Neural progenitor cell (in vitro differentiated cells): ENCODE measurements at regions not wholly inside any gene's neighbourhood (a gene's known extent, or its start where the extent isn't known, plus 50 kb on each side); places are given as distances from the start of the nearest gene placed in this dataset.

Source experiments
- DNase-seq: peaks from one replicate; pipeline ENCODE4 v3.0.0-alpha.2; 2016; ENCODE audit warnings: low spot score
- H2AFZ ChIP-seq: fragments of 200-600 bp; sonication (generic); replicated peaks from 2 replicates; pipeline ENCODE4 v1.6.1; 2016; ENCODE audit warnings: antibody characterized with exemption
- H3F3A ChIP-seq: fragments of 200-600 bp; sonication (generic); 2 replicates; pipeline ENCODE4 v1.6.1; 2016; ENCODE audit warnings: antibody characterized with exemption, low read depth
- H3K27ac ChIP-seq: fragments of 200-600 bp; sonication (generic); 2 replicates; pipeline ENCODE4 v1.5.1; 2016; ENCODE audit warnings: mild to moderate bottlenecking
- H3K27me3 ChIP-seq: fragments of 200-600 bp; sonication (generic); 2 replicates; pipeline ENCODE4 v1.6.1; 2016; ENCODE audit warnings: mild to moderate bottlenecking, moderate library complexity
- H3K36me3 ChIP-seq: fragments of 200-600 bp; sonication (generic); 2 replicates; pipeline ENCODE4 v1.5.1; 2016
- H3K4me1 ChIP-seq: fragments of 200-600 bp; sonication (generic); 2 replicates; pipeline ENCODE4 v1.6.1; 2016; ENCODE audit warnings: mixed run types
- H3K4me2 ChIP-seq: fragments of 200-600 bp; sonication (generic); 2 replicates; pipeline ENCODE4 v1.6.1; 2016
- H3K4me3 ChIP-seq: fragments of 200-600 bp; sonication (generic); 2 replicates; pipeline ENCODE4 v1.5.1; 2016
- H3K79me2 ChIP-seq: fragments of 200-600 bp; sonication (generic); 2 replicates; pipeline ENCODE4 v1.6.1; 2016; ENCODE audit warnings: low read depth
- H3K9ac ChIP-seq: fragments of 200-600 bp; sonication (generic); 2 replicates; pipeline ENCODE4 v1.6.1; 2016
- H3K9me3 ChIP-seq: fragments of 200-600 bp; sonication (generic); 2 replicates; pipeline ENCODE4 v1.5.1; 2016; ENCODE audit warnings: low read depth
- H4K20me1 ChIP-seq: fragments of 200-600 bp; sonication (generic); 2 replicates; pipeline ENCODE4 v1.6.1; 2016; ENCODE audit warnings: low read depth
- H3K27ac Mint-ChIP-seq: 3 replicates; pipeline ENCODE4 v1.8.0; 2021; ENCODE audit warnings: mixed read lengths
- H3K27me3 Mint-ChIP-seq: 2 replicates; pipeline ENCODE4 v1.8.0; 2022; ENCODE audit warnings: low read depth, mild to moderate bottlenecking, inconsistent platforms, moderate library complexity, mixed read lengths; ENCODE audit not compliant: insufficient read depth
- H3K36me3 Mint-ChIP-seq: 3 replicates; pipeline ENCODE4 v1.8.0; 2021; ENCODE audit warnings: mixed read lengths
- H3K4me1 Mint-ChIP-seq: 3 replicates; pipeline ENCODE4 v1.8.0; 2021; ENCODE audit warnings: mixed read lengths
- H3K4me3 Mint-ChIP-seq: 3 replicates; pipeline ENCODE4 v1.8.0; 2021; ENCODE audit warnings: mild to moderate bottlenecking, moderate library complexity, mixed read lengths
- H3K9me3 Mint-ChIP-seq: 3 replicates; pipeline ENCODE4 v1.8.0; 2020; ENCODE audit warnings: mixed read lengths
- EZH2 ChIP-seq: fragments of 200-600 bp; sonication (generic); IDR thresholded peaks from 2 replicates; pipeline ENCODE4 v1.6.1; 2017; ENCODE audit warnings: antibody characterized with exemption, mild to moderate bottlenecking, moderate library complexity
- EZH2phosphoT487 ChIP-seq: fragments of 200-600 bp; sonication (generic); IDR thresholded peaks from 2 replicates; pipeline ENCODE4 v1.6.1; 2017; ENCODE audit warnings: antibody characterized with exemption
- TF ChIP-seq, protein P1 (sequence below): fragments of 200-600 bp; sonication (generic); IDR thresholded peaks from 2 replicates; pipeline ENCODE4 v1.5.1; 2017; ENCODE audit warnings: antibody characterized with exemption, mild to moderate bottlenecking

DNA sequence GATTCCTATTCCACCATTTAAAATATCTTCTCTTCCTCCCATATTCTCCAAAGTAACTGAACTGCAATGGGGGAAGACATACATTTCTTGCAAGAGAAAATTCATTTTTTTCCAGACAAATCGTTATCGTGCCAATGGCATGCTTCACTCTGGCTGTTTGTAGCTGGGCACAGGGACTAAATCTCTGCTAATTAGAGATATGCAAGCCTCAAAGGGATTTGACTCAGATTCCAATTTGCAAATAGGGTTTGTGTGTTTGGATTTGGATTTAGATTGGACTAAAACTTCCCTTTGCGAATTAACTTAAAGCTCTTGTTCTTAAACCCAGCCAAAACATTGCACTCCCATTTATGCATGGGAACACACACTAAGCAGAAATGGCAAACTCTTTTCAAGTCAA lies 276.2 kb upstream of the DUSP10 start:
- no peaks in the 10 kb centered on the region for H4K20me1 ChIP-seq
- H2AFZ ChIP-seq = no peak overlapping the region
- H3K27ac ChIP-seq = no peak overlapping the region
- H3K9ac ChIP-seq = no peak overlapping the region
- Mint-ChIP-seq H3K9me3 (peaks cover 2% of the 10 kb centered on the region), H3K4me1 (no peaks in the 10 kb centered on the region), H3K27me3 (peaks cover 2% of the 10 kb centered on the region), H3K4me3 (no peak overlapping the region), H3K36me3 (no peaks in the 10 kb centered on the region), H3K27ac (no peak overlapping the region)
- DNase-seq = no peak
- H3K4me3 ChIP-seq = no peak overlapping the region
- H3K79me2 ChIP-seq = no peaks in the 10 kb centered on the region
- H3K9me3 ChIP-seq = no peaks in the 10 kb centered on the region
- no peaks in the 10 kb centered on the region for H3K4me1 ChIP-seq
- no peaks in the 10 kb centered on the region for H3K36me3 ChIP-seq
- no peaks in the 10 kb centered on the region for H3F3A ChIP-seq
- no peaks in the 10 kb centered on the region for H3K27me3 ChIP-seq
- H3K4me2 ChIP-seq = no peak overlapping the region
- TF ChIP-seq EZH2 (no peak), EZH2phosphoT487 (no peak)
- TF ChIP-seq, protein P1, sequence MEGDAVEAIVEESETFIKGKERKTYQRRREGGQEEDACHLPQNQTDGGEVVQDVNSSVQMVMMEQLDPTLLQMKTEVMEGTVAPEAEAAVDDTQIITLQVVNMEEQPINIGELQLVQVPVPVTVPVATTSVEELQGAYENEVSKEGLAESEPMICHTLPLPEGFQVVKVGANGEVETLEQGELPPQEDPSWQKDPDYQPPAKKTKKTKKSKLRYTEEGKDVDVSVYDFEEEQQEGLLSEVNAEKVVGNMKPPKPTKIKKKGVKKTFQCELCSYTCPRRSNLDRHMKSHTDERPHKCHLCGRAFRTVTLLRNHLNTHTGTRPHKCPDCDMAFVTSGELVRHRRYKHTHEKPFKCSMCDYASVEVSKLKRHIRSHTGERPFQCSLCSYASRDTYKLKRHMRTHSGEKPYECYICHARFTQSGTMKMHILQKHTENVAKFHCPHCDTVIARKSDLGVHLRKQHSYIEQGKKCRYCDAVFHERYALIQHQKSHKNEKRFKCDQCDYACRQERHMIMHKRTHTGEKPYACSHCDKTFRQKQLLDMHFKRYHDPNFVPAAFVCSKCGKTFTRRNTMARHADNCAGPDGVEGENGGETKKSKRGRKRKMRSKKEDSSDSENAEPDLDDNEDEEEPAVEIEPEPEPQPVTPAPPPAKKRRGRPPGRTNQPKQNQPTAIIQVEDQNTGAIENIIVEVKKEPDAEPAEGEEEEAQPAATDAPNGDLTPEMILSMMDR = no peak

DNA sequence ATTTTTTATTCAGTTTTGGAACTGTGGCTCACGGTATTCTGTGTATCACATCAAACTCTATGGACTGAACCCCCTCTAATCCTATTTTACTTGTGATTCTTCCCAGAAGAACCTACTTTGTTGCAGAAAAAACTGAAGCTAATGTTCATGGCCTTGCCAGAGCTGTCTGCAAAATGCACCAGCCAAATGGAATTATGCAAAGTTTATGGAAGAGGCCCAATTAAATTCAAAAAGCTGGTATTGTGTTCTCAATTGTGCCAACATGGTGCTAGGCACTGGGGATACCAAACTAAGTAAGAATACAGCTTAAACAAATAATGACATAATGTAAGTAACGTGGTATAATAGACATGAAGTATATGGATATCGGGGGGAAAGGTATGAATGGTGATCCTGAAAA lies 273.8 kb upstream of the DUSP10 start:
- Histone ChIP-seq H2AFZ (no peak overlapping the region), H3K79me2 (no peaks in the 10 kb centered on the region), H3K9me3 (no peaks in the 10 kb centered on the region), H3F3A (no peaks in the 10 kb centered on the region), H4K20me1 (no peaks in the 10 kb centered on the region), H3K36me3 (no peaks in the 10 kb centered on the region), H3K27me3 (no peaks in the 10 kb centered on the region), H3K4me3 (no peak overlapping the region), H3K4me2 (no peak overlapping the region), H3K27ac (no peak overlapping the region), H3K9ac (no peak overlapping the region), H3K4me1 (no peaks in the 10 kb centered on the region)
- Mint-ChIP-seq H3K27ac (no peak overlapping the region), H3K4me3 (no peak overlapping the region), H3K4me1 (no peaks in the 10 kb centered on the region), H3K9me3 (no peaks in the 10 kb centered on the region), H3K36me3 (no peaks in the 10 kb centered on the region), H3K27me3 (no peaks in the 10 kb centered on the region)
- TF ChIP-seq, protein P1 = no peak
- no peak for TF ChIP-seq EZH2
- no peak for TF ChIP-seq EZH2phosphoT487
- DNase-seq = no peak

DNA sequence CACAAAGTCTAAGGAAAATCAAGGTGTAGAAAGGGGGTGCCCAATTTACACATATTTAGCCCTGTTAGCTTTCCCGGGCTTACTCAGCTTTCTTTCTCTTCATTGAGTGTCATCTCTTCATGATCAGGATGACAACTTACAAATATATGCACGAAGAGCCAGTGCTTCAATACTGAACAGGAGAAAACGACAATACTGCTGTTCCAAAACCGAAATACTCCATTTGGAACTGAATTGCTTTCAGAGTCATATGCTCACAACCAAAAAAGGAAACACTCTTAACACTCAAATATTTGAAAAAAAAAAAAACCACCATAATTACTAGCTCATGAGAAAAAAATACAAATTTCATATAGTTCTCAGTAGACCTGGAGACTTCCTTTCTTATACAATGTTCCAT lies 272.1 kb upstream of the DUSP10 start:
- H3K79me2 ChIP-seq = no peaks in the 10 kb centered on the region
- H3K27me3 ChIP-seq = no peaks in the 10 kb centered on the region
- no peak overlapping the region for H3K9ac ChIP-seq
- Mint-ChIP-seq H3K27ac (no peak overlapping the region), H3K36me3 (no peaks in the 10 kb centered on the region), H3K9me3 (no peaks in the 10 kb centered on the region), H3K4me1 (peaks cover 3% of the 10 kb centered on the region), H3K27me3 (no peaks in the 10 kb centered on the region), H3K4me3 (no peak overlapping the region)
- H3K4me3 ChIP-seq = no peak overlapping the region
- H3F3A ChIP-seq = no peaks in the 10 kb centered on the region
- no peaks in the 10 kb centered on the region for H3K9me3 ChIP-seq
- no peak for TF ChIP-seq EZH2
- no peak for TF ChIP-seq EZH2phosphoT487
- TF ChIP-seq, protein P1 = no peak
- H3K4me2 ChIP-seq = no peak overlapping the region
- H2AFZ ChIP-seq = no peak overlapping the region
- H3K36me3 ChIP-seq = no peaks in the 10 kb centered on the region
- DNase-seq = no peak
- H3K27ac ChIP-seq = no peak overlapping the region
- no peaks in the 10 kb centered on the region for H3K4me1 ChIP-seq
- H4K20me1 ChIP-seq = no peaks in the 10 kb centered on the region

DNA sequence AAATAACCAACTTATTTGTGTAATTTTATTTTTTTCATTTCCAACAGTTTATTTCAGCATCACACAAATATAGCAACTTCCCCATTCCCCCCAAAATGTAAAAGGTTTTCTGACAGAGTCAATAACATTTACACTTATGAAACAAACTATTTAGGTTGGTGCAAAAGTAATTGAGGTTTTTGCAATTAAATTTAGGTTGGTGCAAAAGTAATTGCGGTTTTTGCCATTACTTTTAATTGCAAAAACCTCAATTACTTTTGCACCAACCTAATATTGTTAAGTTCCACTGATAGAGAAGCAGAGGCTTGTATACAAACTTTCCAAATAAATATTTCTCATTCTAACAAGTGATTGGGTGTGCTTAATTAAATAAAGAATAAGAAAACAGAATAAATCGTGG lies 270.9 kb upstream of the DUSP10 start:
- Histone ChIP-seq H3K4me1 (no peaks in the 10 kb centered on the region), H3K27ac (no peak overlapping the region), H3K36me3 (no peaks in the 10 kb centered on the region), H3K79me2 (no peaks in the 10 kb centered on the region), H3K4me3 (no peak overlapping the region), H3K9me3 (no peaks in the 10 kb centered on the region), H3F3A (no peaks in the 10 kb centered on the region), H3K9ac (no peak overlapping the region), H3K4me2 (no peak overlapping the region), H2AFZ (no peak overlapping the region), H3K27me3 (no peaks in the 10 kb centered on the region), H4K20me1 (no peaks in the 10 kb centered on the region)
- no peaks in the 10 kb centered on the region for H3K27me3 Mint-ChIP-seq
- peaks cover 3% of the 10 kb centered on the region for H3K4me1 Mint-ChIP-seq
- no peaks in the 10 kb centered on the region for H3K9me3 Mint-ChIP-seq
- no peak for DNase-seq
- no peak overlapping the region for H3K4me3 Mint-ChIP-seq
- no peak for TF ChIP-seq EZH2phosphoT487
- no peak for TF ChIP-seq EZH2
- TF ChIP-seq, protein P1 = no peak
- no peak overlapping the region for H3K27ac Mint-ChIP-seq
- H3K36me3 Mint-ChIP-seq = no peaks in the 10 kb centered on the region
